ENCODE measurements at regions not wholly inside any gene's neighbourhood (a gene's known extent, or its start where the extent isn't known, plus 50 kb on each side); places are given as distances from the start of the nearest gene placed in this dataset.

DNA sequence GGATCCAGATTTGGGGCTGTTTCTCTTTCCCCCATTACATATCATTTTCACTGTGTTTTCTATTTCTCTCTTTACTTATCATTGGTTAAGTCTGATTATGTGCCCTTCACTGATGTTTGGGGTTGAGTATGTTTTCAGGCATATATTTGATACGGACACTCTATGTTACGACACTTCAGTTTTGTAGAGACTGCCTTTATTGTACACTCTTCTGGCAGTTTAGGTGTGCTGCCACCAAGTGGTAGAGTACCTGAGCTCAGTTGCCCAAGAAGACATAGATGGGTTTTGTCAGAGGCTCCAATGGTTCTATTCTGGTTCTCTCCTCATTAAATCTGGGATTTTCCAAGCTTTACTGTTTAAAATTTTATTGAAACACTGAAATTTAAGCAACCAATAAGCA, 255.0 kb upstream of the ROPN1 start:
- no peak overlapping the region for H3K27ac ChIP-seq (ENCODE audit: low read length)
- WGBS (ENCODE audit: insufficient coverage), result 88% methylated on average over 2 of the region's 2 CpGs
- peaks cover 6 to 12% of the 10 kb centered on the region in 2 donors for H3K27me3 Mint-ChIP-seq (ENCODE audit: low read depth in 2 of 2)
- no peak overlapping the region for H3K27ac Mint-ChIP-seq
- H3K36me3 ChIP-seq (ENCODE audit: control insufficient read depth, insufficient read depth, low read length), result no peaks in the 10 kb centered on the region
- no peak for DNase-seq
- H3K4me1 ChIP-seq (ENCODE audit: control insufficient read depth, insufficient read depth, low read length), result no peaks in the 10 kb centered on the region
- no peaks in the 10 kb centered on the region for H3K27me3 ChIP-seq (ENCODE audit: control insufficient read depth, insufficient read depth, low read length)
- no peak for TF ChIP-seq CTCF (IDR thresholded peaks at IDR 0.05)
- no peak for ATAC-seq
- H3K36me3 Mint-ChIP-seq, result no peaks in the 10 kb centered on the region
- H3K4me3 Mint-ChIP-seq, result no peak overlapping the region
- no peaks in the 10 kb centered on the region for H3K4me1 Mint-ChIP-seq
- no peaks in the 10 kb centered on the region for H3K9me3 ChIP-seq (ENCODE audit: control insufficient read depth, insufficient read depth, low read length)
- intact Hi-C loops (cut with micrococcal nuclease), result no loop called here
- H3K4me3 ChIP-seq (ENCODE audit: low read length), result no peak overlapping the region
- H3K9me3 Mint-ChIP-seq, result no peaks in the 10 kb centered on the region

DNA sequence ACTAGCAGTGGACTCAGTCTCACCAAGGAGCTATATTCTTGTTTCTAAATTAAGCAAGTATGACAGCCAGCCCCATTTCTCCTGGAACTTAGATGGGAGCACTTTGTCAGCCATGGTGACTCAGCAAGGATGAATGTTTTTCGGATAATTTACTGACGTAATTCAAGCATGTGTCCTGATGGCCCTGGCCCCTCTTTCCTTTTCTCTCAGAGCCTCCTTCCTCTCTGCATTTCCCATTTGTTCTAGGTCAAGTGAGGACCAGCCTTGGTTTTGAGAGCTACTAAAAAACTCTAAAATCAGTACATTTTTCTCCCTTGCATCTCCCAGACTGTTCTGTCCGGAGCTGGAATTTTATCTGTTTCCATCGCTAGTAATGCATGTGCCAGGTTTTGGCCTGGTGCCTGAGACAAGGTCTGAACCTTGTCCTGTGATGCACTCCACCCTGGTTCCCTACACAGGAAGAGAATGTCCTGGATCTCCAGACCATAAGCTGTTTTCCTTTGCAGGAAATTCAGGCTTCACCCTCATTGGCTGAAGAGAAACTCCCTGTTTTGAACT, 256.6 kb upstream of the ROPN1 start:
- no peak overlapping the region for H3K27ac ChIP-seq (ENCODE audit: low read length)
- intact Hi-C loops (cut with micrococcal nuclease), result no loop called here
- no peaks in the 10 kb centered on the region for H3K36me3 ChIP-seq (ENCODE audit: control insufficient read depth, insufficient read depth, low read length)
- Mint-ChIP-seq H3K36me3 (no peaks in the 10 kb centered on the region), H3K27me3 (ENCODE audit: low read depth in 2 of 2) (peaks cover 10 to 23% of the 10 kb centered on the region in 2 donors), H3K9me3 (no peaks in the 10 kb centered on the region), H3K4me1 (no peaks in the 10 kb centered on the region), H3K4me3 (no peak overlapping the region), H3K27ac (no peak overlapping the region)
- no peaks in the 10 kb centered on the region for H3K27me3 ChIP-seq (ENCODE audit: control insufficient read depth, insufficient read depth, low read length)
- WGBS (ENCODE audit: insufficient coverage), result 57% methylated on average over 4 of the region's 4 CpGs
- H3K4me1 ChIP-seq (ENCODE audit: control insufficient read depth, insufficient read depth, low read length), result no peaks in the 10 kb centered on the region
- no peak overlapping the region for H3K4me3 ChIP-seq (ENCODE audit: low read length)
- H3K9me3 ChIP-seq (ENCODE audit: control insufficient read depth, insufficient read depth, low read length), result no peaks in the 10 kb centered on the region
- ATAC-seq (no peak), DNase-seq (no peak)
- TF ChIP-seq CTCF (IDR thresholded peaks at IDR 0.05), result no peak

- no peak for TF ChIP-seq CTCF (IDR thresholded peaks at IDR 0.05)
- H3K27ac Mint-ChIP-seq, result no peak overlapping the region
- WGBS (ENCODE audit: insufficient coverage), result 74% methylated on average over 1 of the region's 1 CpG
- no peak overlapping the region for H3K27ac ChIP-seq (ENCODE audit: low read length)
- peaks cover 10 to 26% of the 10 kb centered on the region in 2 donors for H3K27me3 Mint-ChIP-seq (ENCODE audit: low read depth in 2 of 2)
- H3K4me1 Mint-ChIP-seq, result no peaks in the 10 kb centered on the region
- H3K9me3 ChIP-seq (ENCODE audit: control insufficient read depth, insufficient read depth, low read length), result no peaks in the 10 kb centered on the region
- ATAC-seq (no peak), DNase-seq (no peak)
- intact Hi-C loops (cut with micrococcal nuclease), result no loop called here
- no peak overlapping the region for H3K4me3 Mint-ChIP-seq
- H3K4me3 ChIP-seq (ENCODE audit: low read length), result no peak overlapping the region
- H3K36me3 ChIP-seq (ENCODE audit: control insufficient read depth, insufficient read depth, low read length), result no peaks in the 10 kb centered on the region
- H3K9me3 Mint-ChIP-seq, result no peaks in the 10 kb centered on the region
- H3K27me3 ChIP-seq (ENCODE audit: control insufficient read depth, insufficient read depth, low read length), result no peaks in the 10 kb centered on the region
- H3K4me1 ChIP-seq (ENCODE audit: control insufficient read depth, insufficient read depth, low read length), result no peaks in the 10 kb centered on the region
- no peaks in the 10 kb centered on the region for H3K36me3 Mint-ChIP-seq
Measured at GRCh38 chr3:124249038-124249437, 257.1 kb upstream of the ROPN1 start.

GRCh38 chr3:124250053-124250452, 258.1 kb upstream of the ROPN1 start:
- no peak for ATAC-seq
- TF ChIP-seq CTCF (IDR thresholded peaks at IDR 0.05), result no peak
- H3K36me3 ChIP-seq (ENCODE audit: control insufficient read depth, insufficient read depth, low read length), result no peaks in the 10 kb centered on the region
- Mint-ChIP-seq H3K4me3 (no peak overlapping the region), H3K9me3 (no peaks in the 10 kb centered on the region), H3K4me1 (no peaks in the 10 kb centered on the region), H3K27ac (no peak overlapping the region), H3K36me3 (no peaks in the 10 kb centered on the region), H3K27me3 (ENCODE audit: low read depth in 2 of 2) (peaks cover 9 to 26% of the 10 kb centered on the region in 2 donors)
- H3K9me3 ChIP-seq (ENCODE audit: control insufficient read depth, insufficient read depth, low read length), result no peaks in the 10 kb centered on the region
- no peak overlapping the region for H3K27ac ChIP-seq (ENCODE audit: low read length)
- intact Hi-C loops (cut with micrococcal nuclease), result no loop called here
- no peaks in the 10 kb centered on the region for H3K27me3 ChIP-seq (ENCODE audit: control insufficient read depth, insufficient read depth, low read length)
- no peaks in the 10 kb centered on the region for H3K4me1 ChIP-seq (ENCODE audit: control insufficient read depth, insufficient read depth, low read length)
- 4% methylated on average over 3 of the region's 3 CpGs for WGBS (ENCODE audit: insufficient coverage)
- H3K4me3 ChIP-seq (ENCODE audit: low read length), result no peak overlapping the region
- no peak for DNase-seq

Data from natural killer cell (primary cell).